Bronchial epithelial cell (primary cell): ENCODE measurements at regions not wholly inside any gene's neighbourhood (a gene's known extent, or its start where the extent isn't known, plus 50 kb on each side); places are given as distances from the start of the nearest gene placed in this dataset.

Experiments
- DNase-seq: peaks from one replicate; pipeline ENCODE4 v3.0.0-alpha.2; 2010; ENCODE audit warnings: low read depth
- FAIRE-seq: peaks from 2 replicates; lab custom pipeline; 2011; peaks lifted over from hg19 to GRCh38; lab: Jason Lieb, UNC
- H3K27me3 ChIP-seq: 2 replicates; pipeline ENCODE4 v1.5.1; 2011; ENCODE audit warnings: low read length; ENCODE audit not compliant: control insufficient read depth, insufficient read depth
- H3K36me3 ChIP-seq: 2 replicates; pipeline ENCODE4 v1.5.1; 2011; ENCODE audit warnings: low read length; ENCODE audit not compliant: control insufficient read depth, insufficient read depth
- H3K4me3 ChIP-seq: 2 replicates; pipeline ENCODE4 v1.5.1; 2011; ENCODE audit warnings: mild to moderate bottlenecking, low read depth, low read length, control low read depth
- CTCF ChIP-seq: IDR thresholded peaks from 2 replicates; pipeline ENCODE4 v1.5.1; 2011; ENCODE audit warnings: mild to moderate bottlenecking, moderate library complexity, low read length, control low read depth, inconsistent platforms; ENCODE audit not compliant: insufficient read depth, severe bottlenecking

GRCh38 chr9:105150991-105151685 is 93.3 kb upstream of the SLC44A1 start:
- Histone ChIP-seq H3K36me3 (no peaks in the 10 kb centered on the region), H3K4me3 (no peak overlapping the region), H3K27me3 (no peaks in the 10 kb centered on the region)
- no peak for TF ChIP-seq CTCF
- no peak for FAIRE-seq
- DNase-seq, result peak; percentile 80

- Histone ChIP-seq H3K4me3 (no peak overlapping the region), H3K27me3 (no peaks in the 10 kb centered on the region), H3K36me3 (no peaks in the 10 kb centered on the region)
- DNase-seq (no peak), FAIRE-seq (no peak)
- TF ChIP-seq CTCF, result no peak
These were observed 92.8 kb upstream of the SLC44A1 start for GRCh38 chr9:105151686-105151995.

- no peak for TF ChIP-seq CTCF
- Histone ChIP-seq H3K4me3 (no peak overlapping the region), H3K27me3 (no peaks in the 10 kb centered on the region), H3K36me3 (no peaks in the 10 kb centered on the region)
- DNase-seq (peak; percentile 83), FAIRE-seq (no peak)
These were observed 89.7 kb upstream of the SLC44A1 start for GRCh38 chr9:105154723-105155191.

GRCh38 chr9:105157171-105157583 is 87.3 kb upstream of the SLC44A1 start:
- FAIRE-seq (no peak), DNase-seq (peak; percentile 72)
- Histone ChIP-seq H3K27me3 (no peaks in the 10 kb centered on the region), H3K36me3 (no peaks in the 10 kb centered on the region), H3K4me3 (no peak overlapping the region)
- peak; percentile 44 for TF ChIP-seq CTCF

GRCh38 chr9:105158020-105158419 is 86.4 kb upstream of the SLC44A1 start:
- Histone ChIP-seq H3K27me3 (no peaks in the 10 kb centered on the region), H3K4me3 (no peak overlapping the region), H3K36me3 (no peaks in the 10 kb centered on the region)
- no peak for TF ChIP-seq CTCF
- no peak for DNase-seq
- no peak for FAIRE-seq

- H3K27me3 ChIP-seq, result no peaks in the 10 kb centered on the region
- no peak for TF ChIP-seq CTCF
- DNase-seq (no peak), FAIRE-seq (no peak)
- H3K36me3 ChIP-seq, result no peaks in the 10 kb centered on the region
- H3K4me3 ChIP-seq, result no peak overlapping the region
These were observed 85.6 kb upstream of the SLC44A1 start for GRCh38 chr9:105158898-105159297.
